ENCODE measurements at regions not wholly inside any gene's neighbourhood (a gene's known extent, or its start where the extent isn't known, plus 50 kb on each side); places are given as distances from the start of the nearest gene placed in this dataset.

- TF ChIP-seq, protein P1, sequence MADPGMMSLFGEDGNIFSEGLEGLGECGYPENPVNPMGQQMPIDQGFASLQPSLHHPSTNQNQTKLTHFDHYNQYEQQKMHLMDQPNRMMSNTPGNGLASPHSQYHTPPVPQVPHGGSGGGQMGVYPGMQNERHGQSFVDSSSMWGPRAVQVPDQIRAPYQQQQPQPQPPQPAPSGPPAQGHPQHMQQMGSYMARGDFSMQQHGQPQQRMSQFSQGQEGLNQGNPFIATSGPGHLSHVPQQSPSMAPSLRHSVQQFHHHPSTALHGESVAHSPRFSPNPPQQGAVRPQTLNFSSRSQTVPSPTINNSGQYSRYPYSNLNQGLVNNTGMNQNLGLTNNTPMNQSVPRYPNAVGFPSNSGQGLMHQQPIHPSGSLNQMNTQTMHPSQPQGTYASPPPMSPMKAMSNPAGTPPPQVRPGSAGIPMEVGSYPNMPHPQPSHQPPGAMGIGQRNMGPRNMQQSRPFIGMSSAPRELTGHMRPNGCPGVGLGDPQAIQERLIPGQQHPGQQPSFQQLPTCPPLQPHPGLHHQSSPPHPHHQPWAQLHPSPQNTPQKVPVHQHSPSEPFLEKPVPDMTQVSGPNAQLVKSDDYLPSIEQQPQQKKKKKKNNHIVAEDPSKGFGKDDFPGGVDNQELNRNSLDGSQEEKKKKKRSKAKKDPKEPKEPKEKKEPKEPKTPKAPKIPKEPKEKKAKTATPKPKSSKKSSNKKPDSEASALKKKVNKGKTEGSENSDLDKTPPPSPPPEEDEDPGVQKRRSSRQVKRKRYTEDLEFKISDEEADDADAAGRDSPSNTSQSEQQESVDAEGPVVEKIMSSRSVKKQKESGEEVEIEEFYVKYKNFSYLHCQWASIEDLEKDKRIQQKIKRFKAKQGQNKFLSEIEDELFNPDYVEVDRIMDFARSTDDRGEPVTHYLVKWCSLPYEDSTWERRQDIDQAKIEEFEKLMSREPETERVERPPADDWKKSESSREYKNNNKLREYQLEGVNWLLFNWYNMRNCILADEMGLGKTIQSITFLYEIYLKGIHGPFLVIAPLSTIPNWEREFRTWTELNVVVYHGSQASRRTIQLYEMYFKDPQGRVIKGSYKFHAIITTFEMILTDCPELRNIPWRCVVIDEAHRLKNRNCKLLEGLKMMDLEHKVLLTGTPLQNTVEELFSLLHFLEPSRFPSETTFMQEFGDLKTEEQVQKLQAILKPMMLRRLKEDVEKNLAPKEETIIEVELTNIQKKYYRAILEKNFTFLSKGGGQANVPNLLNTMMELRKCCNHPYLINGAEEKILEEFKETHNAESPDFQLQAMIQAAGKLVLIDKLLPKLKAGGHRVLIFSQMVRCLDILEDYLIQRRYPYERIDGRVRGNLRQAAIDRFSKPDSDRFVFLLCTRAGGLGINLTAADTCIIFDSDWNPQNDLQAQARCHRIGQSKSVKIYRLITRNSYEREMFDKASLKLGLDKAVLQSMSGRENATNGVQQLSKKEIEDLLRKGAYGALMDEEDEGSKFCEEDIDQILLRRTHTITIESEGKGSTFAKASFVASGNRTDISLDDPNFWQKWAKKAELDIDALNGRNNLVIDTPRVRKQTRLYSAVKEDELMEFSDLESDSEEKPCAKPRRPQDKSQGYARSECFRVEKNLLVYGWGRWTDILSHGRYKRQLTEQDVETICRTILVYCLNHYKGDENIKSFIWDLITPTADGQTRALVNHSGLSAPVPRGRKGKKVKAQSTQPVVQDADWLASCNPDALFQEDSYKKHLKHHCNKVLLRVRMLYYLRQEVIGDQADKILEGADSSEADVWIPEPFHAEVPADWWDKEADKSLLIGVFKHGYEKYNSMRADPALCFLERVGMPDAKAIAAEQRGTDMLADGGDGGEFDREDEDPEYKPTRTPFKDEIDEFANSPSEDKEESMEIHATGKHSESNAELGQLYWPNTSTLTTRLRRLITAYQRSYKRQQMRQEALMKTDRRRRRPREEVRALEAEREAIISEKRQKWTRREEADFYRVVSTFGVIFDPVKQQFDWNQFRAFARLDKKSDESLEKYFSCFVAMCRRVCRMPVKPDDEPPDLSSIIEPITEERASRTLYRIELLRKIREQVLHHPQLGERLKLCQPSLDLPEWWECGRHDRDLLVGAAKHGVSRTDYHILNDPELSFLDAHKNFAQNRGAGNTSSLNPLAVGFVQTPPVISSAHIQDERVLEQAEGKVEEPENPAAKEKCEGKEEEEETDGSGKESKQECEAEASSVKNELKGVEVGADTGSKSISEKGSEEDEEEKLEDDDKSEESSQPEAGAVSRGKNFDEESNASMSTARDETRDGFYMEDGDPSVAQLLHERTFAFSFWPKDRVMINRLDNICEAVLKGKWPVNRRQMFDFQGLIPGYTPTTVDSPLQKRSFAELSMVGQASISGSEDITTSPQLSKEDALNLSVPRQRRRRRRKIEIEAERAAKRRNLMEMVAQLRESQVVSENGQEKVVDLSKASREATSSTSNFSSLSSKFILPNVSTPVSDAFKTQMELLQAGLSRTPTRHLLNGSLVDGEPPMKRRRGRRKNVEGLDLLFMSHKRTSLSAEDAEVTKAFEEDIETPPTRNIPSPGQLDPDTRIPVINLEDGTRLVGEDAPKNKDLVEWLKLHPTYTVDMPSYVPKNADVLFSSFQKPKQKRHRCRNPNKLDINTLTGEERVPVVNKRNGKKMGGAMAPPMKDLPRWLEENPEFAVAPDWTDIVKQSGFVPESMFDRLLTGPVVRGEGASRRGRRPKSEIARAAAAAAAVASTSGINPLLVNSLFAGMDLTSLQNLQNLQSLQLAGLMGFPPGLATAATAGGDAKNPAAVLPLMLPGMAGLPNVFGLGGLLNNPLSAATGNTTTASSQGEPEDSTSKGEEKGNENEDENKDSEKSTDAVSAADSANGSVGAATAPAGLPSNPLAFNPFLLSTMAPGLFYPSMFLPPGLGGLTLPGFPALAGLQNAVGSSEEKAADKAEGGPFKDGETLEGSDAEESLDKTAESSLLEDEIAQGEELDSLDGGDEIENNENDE (IDR thresholded peaks at IDR 0.05; ENCODE audit: insufficient replicate concordance, low read length), result no peak
- TF ChIP-seq SP4 (IDR thresholded peaks at IDR 0.05; ENCODE audit: low read length), result no peak
Measured at GRCh38 chr5:124631874-124632550, 114.4 kb downstream of the ZNF608 start (continued).

Measured in H1 (cell line).